Ovary (tissue), 7 donors: ENCODE measurements at regions not wholly inside any gene's neighbourhood (a gene's known extent, or its start where the extent isn't known, plus 50 kb on each side); places are given as distances from the start of the nearest gene placed in this dataset.

ENCODE experiments used
- DNase-seq, 5 donors: peaks; one replicate each; pipeline ENCODE4 v3.0.0-alpha.2; 2019 to 2020
- H3K27ac ChIP-seq, 2 donors: fragments of 200-600 bp; one replicate each; pipeline versions ENCODE4 v1.5.1 to v1.8.0; 2019 to 2022
- H3K27me3 ChIP-seq: fragments of 200-600 bp; one replicate; pipeline ENCODE4 v1.8.0; 2022
- H3K36me3 ChIP-seq: fragments of 200-600 bp; sonication (generic); one replicate; pipeline ENCODE4 v1.5.1; 2019
- H3K4me1 ChIP-seq: one replicate; pipeline ENCODE4 v1.8.1; 2013; ENCODE audit warnings: mild to moderate bottlenecking, moderate library complexity; ENCODE audit not compliant: insufficient read depth
- H3K4me3 ChIP-seq: fragments of 200-600 bp; sonication (generic); one replicate; pipeline ENCODE4 v1.5.1; 2017
- H3K9me3 ChIP-seq, 2 donors: fragments of 200-600 bp in 1 of 2; sonication (generic) in 1 of 2; one replicate each; pipeline versions ENCODE4 v1.5.1 to v1.8.1; 2013 to 2019; ENCODE audit warnings: mild to moderate bottlenecking in 1 of 2, moderate library complexity in 1 of 2
- EP300 ChIP-seq: sonication (generic); formaldehyde crosslinking; IDR thresholded peaks from one replicate; pipeline ENCODE4 v1.6.1; 2017; ENCODE audit warnings: antibody characterized with exemption
- POLR2A ChIP-seq: fragments of 450-650 bp; IDR thresholded peaks from one replicate; pipeline ENCODE4 v1.6.1; 2017; ENCODE audit warnings: antibody characterized with exemption, mild to moderate bottlenecking, moderate library complexity
- WGBS, 3 donors: extraction: QIAGEN DNeasy Blood & Tissue Kit in 1 of 3; methylation state at CpG; one replicate each; pipeline versions ENCODE4 v1.1.5 to v1.1.7; 2013 to 2017; 5-methylcytosine and 5-hydroxymethylcytosine counted together
- intact Hi-C, 4 donors: fragments of 100-400 bp; cut with DNase I; formaldehyde crosslinking; loops; one replicate each; pipeline versions ENCODE4 v1.11.0 to v1.15.1; 2022 to 2023
- TF ChIP-seq, protein P1 (sequence below), 3 donors: fragments of 450-650 bp in 2 of 3; fragments of 200-600 bp in 1 of 3; IDR thresholded peaks; one replicate each; pipeline versions ENCODE4 v1.5.1 to v1.8.0; 2016 to 2022; ENCODE audit warnings: antibody characterized with exemption in 3 of 3, mild to moderate bottlenecking in 1 of 3
- donor health status: DM: no; HTN: no; CAD: no; lungs with moderate emphysema.
- donor health status: DM: no; HTN: no; CAD: no.
- donor health status: Bipolar disorder and iron deficiency.
- donor health status: DM: no; HTN: no; CAD: no.
- donor health status: DM: yes; HTN: yes; CAD: no.

DNA sequence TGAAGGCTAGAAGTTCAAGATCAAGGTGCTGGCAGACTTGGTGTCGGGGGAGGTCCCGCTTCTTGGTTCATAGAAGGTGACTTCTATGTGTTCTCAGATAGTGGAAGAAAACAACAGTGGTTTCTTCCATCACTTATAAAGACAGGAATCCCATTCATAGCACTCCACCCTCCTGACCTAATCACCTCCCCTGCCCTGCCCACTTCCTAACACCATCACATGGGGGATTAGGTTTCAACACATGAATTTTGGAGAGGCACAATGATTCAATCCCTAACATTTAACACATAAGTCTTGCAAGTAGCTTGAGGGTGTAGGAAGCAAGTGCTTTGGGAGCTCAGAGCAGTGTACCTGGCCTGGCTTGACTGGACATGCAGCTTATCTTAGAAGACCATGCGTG, 142.8 kb upstream of the TSHZ3 start:
- no peak for DNase-seq
- Histone ChIP-seq H3K9me3 (no peaks in the 10 kb centered on the region), H3K27me3 (no peaks in the 10 kb centered on the region), H3K36me3 (no peaks in the 10 kb centered on the region), H3K4me1 (no peaks in the 10 kb centered on the region), H3K27ac (no peak overlapping the region), H3K4me3 (no peak overlapping the region)
- 59 to 95% (median 92%) methylated on average over 3 of the region's 3 CpGs for WGBS, 3 donors
- TF ChIP-seq, protein P1, sequence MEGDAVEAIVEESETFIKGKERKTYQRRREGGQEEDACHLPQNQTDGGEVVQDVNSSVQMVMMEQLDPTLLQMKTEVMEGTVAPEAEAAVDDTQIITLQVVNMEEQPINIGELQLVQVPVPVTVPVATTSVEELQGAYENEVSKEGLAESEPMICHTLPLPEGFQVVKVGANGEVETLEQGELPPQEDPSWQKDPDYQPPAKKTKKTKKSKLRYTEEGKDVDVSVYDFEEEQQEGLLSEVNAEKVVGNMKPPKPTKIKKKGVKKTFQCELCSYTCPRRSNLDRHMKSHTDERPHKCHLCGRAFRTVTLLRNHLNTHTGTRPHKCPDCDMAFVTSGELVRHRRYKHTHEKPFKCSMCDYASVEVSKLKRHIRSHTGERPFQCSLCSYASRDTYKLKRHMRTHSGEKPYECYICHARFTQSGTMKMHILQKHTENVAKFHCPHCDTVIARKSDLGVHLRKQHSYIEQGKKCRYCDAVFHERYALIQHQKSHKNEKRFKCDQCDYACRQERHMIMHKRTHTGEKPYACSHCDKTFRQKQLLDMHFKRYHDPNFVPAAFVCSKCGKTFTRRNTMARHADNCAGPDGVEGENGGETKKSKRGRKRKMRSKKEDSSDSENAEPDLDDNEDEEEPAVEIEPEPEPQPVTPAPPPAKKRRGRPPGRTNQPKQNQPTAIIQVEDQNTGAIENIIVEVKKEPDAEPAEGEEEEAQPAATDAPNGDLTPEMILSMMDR (IDR thresholded peaks at IDR 0.05): no peak
- TF ChIP-seq EP300: no peak
- TF ChIP-seq POLR2A: no peak
- intact Hi-C loops: no loop called here

DNA sequence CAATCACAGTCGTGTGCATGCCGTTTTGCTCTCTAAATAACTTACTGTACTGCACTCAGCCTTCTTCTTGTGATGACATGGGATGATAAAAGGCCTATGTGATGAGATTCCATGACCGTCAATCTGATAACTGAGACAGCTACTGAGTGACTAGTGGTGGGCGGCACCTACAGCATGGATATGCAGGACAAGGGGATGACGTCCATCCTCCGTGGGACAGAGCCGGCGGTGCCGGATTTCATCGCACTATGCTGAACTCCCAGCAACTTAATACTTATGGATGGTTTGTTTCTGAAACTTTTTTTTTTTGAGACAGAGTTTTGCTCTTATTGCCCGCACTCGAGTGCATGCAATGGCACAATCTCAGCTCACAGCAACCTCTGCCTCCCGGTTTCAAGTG, 146.8 kb upstream of the TSHZ3 start:
- no peak for DNase-seq
- H3K27me3 ChIP-seq: no peaks in the 10 kb centered on the region
- H3K27ac ChIP-seq: no peak overlapping the region
- H3K36me3 ChIP-seq: no peaks in the 10 kb centered on the region
- TF ChIP-seq EP300: no peak
- TF ChIP-seq, protein P1 (IDR thresholded peaks at IDR 0.05): no peak
- TF ChIP-seq POLR2A: no peak
- 88 to 93% (median 90%) methylated on average over 13 of the region's 13 CpGs for WGBS, 3 donors
- H3K4me3 ChIP-seq: no peak overlapping the region
- H3K4me1 ChIP-seq: no peaks in the 10 kb centered on the region
- intact Hi-C loops: no loop called here
- H3K9me3 ChIP-seq: no peaks in the 10 kb centered on the region

DNA sequence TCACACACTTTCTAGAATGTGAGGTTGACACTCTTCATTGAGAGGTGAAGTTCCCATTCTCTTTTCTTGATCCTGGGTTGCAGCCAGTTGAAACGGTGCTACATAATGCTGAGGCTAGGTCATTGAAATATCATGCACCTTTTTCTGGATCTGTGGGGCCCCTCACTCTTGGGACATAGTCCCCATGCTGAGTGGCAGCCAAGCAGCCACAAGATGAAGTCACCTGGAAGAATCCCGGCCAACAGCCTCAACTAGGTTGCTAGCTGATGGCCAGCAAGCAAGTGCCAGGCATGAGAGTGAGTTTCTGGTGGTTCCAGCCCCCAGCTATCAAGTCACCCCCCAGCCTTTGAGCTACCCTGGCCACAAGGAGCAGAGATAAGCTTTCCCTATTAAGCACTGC, 148.5 kb upstream of the TSHZ3 start:
- H3K27ac ChIP-seq: no peak overlapping the region
- H3K4me1 ChIP-seq: no peaks in the 10 kb centered on the region
- no peaks in the 10 kb centered on the region for H3K9me3 ChIP-seq
- no peak for DNase-seq
- no peak overlapping the region for H3K4me3 ChIP-seq
- no peaks in the 10 kb centered on the region for H3K27me3 ChIP-seq
- no peak for TF ChIP-seq EP300
- TF ChIP-seq, protein P1 (IDR thresholded peaks at IDR 0.05): no peak
- no peak for TF ChIP-seq POLR2A
- intact Hi-C loops: no loop called here
- WGBS, 3 donors: 87 to 91% (median 91%) methylated on average over 2 of the region's 2 CpGs
- H3K36me3 ChIP-seq: no peaks in the 10 kb centered on the region

DNA sequence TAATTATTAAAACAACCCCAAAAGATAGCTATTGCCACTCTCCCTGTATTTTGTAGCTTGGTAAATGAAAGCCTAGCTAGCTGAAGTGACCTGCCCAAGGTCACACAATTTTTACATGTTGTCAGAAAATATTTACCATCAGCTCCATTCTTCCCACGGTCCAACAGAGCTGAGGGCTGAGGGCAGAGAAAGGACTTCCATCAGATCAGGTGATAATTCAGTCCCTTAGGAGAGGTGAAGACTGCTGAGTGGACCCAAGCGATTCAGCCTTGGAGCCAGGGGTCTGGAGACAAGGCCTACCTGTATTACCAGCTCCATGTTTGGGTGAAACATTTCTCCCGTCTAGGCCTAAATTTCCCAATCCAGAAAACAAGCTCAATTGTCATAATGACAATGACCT, 149.5 kb upstream of the TSHZ3 start:
- H3K27me3 ChIP-seq: no peaks in the 10 kb centered on the region
- WGBS, 3 donors: 91 to 95% (median 93%) methylated on average over 3 of the region's 3 CpGs
- no peaks in the 10 kb centered on the region for H3K36me3 ChIP-seq
- TF ChIP-seq POLR2A (no peak), EP300 (no peak)
- TF ChIP-seq, protein P1 (IDR thresholded peaks at IDR 0.05): no peak
- DNase-seq: no peak
- no peak overlapping the region for H3K4me3 ChIP-seq
- H3K27ac ChIP-seq: no peak overlapping the region
- intact Hi-C loops: no loop called here
- no peaks in the 10 kb centered on the region for H3K4me1 ChIP-seq
- H3K9me3 ChIP-seq: no peaks in the 10 kb centered on the region
